Endodermal cell (in vitro differentiated cells): ENCODE measurements at regions not wholly inside any gene's neighbourhood (a gene's known extent, or its start where the extent isn't known, plus 50 kb on each side); places are given as distances from the start of the nearest gene placed in this dataset.
A peak's percentile ranks its signal among the peaks of the same experiment; 100 is the strongest.

ENCODE experiments used
- DNase-seq: peaks from one replicate; pipeline ENCODE4 v3.0.0-alpha.2; 2017
- H3K27ac ChIP-seq: 2 replicates; pipeline ENCODE4 v1.5.1; 2013; ENCODE audit warnings: mild to moderate bottlenecking, low read depth, low read length, moderate library complexity
- H3K27me3 ChIP-seq: 2 replicates; pipeline ENCODE4 v1.6.1; 2013; ENCODE audit warnings: mild to moderate bottlenecking, low read length, moderate library complexity; ENCODE audit not compliant: insufficient read depth, control insufficient read depth, poor library complexity, severe bottlenecking
- H3K36me3 ChIP-seq: 2 replicates; pipeline ENCODE4 v1.7.0; 2013; ENCODE audit warnings: mild to moderate bottlenecking, low read length, moderate library complexity; ENCODE audit not compliant: control insufficient read depth, insufficient read depth
- H3K4me1 ChIP-seq: one replicate; pipeline ENCODE4 v1.7.0; 2013; ENCODE audit warnings: low read length; ENCODE audit not compliant: control insufficient read depth, insufficient read depth
- H3K4me3 ChIP-seq: 2 replicates; pipeline ENCODE4 v1.5.1; 2013; ENCODE audit warnings: mild to moderate bottlenecking, low read length, moderate library complexity
- H3K9ac ChIP-seq: 2 replicates; pipeline ENCODE4 v1.6.1; 2013; ENCODE audit warnings: mild to moderate bottlenecking, low read length, moderate library complexity; ENCODE audit not compliant: poor library complexity, severe bottlenecking; ENCODE audit errors: extremely low read depth
- H3K9me3 ChIP-seq: 2 replicates; pipeline ENCODE4 v1.6.1; 2013; ENCODE audit warnings: mild to moderate bottlenecking, low read length, moderate library complexity; ENCODE audit not compliant: control insufficient read depth
- H3K27ac Mint-ChIP-seq: 2 replicates; pipeline ENCODE4 v1.8.0; 2020; ENCODE audit warnings: mixed read lengths
- H3K27me3 Mint-ChIP-seq: 2 replicates; pipeline ENCODE4 v1.8.0; 2021; ENCODE audit warnings: mild to moderate bottlenecking, mixed read lengths; ENCODE audit not compliant: insufficient read depth
- H3K36me3 Mint-ChIP-seq: 2 replicates; pipeline ENCODE4 v1.8.0; 2020; ENCODE audit warnings: low read depth, mixed read lengths
- H3K4me1 Mint-ChIP-seq: 2 replicates; pipeline ENCODE4 v1.8.0; 2020; ENCODE audit warnings: mixed read lengths
- H3K4me3 Mint-ChIP-seq: 2 replicates; pipeline ENCODE4 v1.8.0; 2020; ENCODE audit warnings: mild to moderate bottlenecking, moderate library complexity, mixed read lengths
- H3K9me3 Mint-ChIP-seq: 2 replicates; pipeline ENCODE4 v1.8.0; 2020; ENCODE audit warnings: mild to moderate bottlenecking, mixed read lengths
- WGBS, 2 experiments: methylation state at CpG; one replicate each; pipeline versions ENCODE4 v1.1.5 to v1.1.7; 2013; ENCODE audit warnings: missing lambda C conversion rate in 2 of 2, mixed read lengths in 1 of 2; ENCODE audit not compliant: insufficient coverage in 1 of 2, insufficient read length in 1 of 2; 5-methylcytosine and 5-hydroxymethylcytosine counted together
- TF ChIP-seq, protein P1 (sequence below): fragments of 200-600 bp; sonication (generic); conservative IDR thresholded peaks from 2 replicates; pipeline ENCODE4 v1.5.0; 2021; ENCODE audit warnings: antibody characterized with exemption, mild to moderate bottlenecking

DNA sequence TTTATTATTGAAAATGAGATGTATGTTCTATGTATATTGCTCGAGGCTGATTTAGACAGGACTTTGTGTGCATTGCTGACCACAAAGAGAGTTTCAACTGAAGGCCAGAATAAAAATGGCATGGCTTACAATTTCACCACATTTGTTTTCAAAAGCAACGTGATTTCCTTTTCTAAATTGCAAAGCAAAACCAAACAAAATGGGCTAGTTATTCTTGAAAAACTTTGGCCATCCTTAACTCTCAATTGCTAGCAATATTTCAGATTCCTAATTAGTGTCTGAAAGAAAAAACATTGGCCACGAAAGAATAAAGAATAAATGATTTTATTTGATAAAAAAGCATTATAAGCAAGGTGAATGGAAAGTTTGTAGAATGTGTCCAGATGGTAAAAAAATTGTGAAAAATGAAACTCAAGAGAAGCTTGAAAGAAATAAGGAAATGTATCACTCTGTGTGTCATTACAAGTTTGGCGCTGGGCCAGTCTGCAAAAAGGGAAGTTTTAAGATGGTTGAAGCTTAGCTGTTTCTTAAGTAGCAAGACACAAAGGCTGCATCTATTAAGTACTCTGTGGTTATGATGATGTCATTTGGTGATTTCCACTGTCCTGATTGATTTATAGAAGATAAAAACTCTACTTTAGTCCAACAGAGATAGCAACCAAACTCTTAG lies 89.2 kb upstream of the PRLR start:
- Histone ChIP-seq H3K4me3 (no peak overlapping the region), H3K9ac (no peak overlapping the region), H3K27me3 (no peaks in the 10 kb centered on the region), H3K36me3 (peaks cover 4% of the 10 kb centered on the region), H3K27ac (no peak overlapping the region), H3K9me3 (peaks cover 44% of the 10 kb centered on the region), H3K4me1 (peaks cover 8% of the 10 kb centered on the region)
- H3K36me3 Mint-ChIP-seq = no peaks in the 10 kb centered on the region
- no peak overlapping the region for H3K27ac Mint-ChIP-seq
- no peak for DNase-seq
- H3K4me1 Mint-ChIP-seq = peaks cover 6% of the 10 kb centered on the region
- peaks cover 14% of the 10 kb centered on the region for H3K9me3 Mint-ChIP-seq
- no peak overlapping the region for H3K4me3 Mint-ChIP-seq
- 95 to 100% methylated on average over 3 to 4 of the region's 4 CpGs for WGBS, 2 experiments
- TF ChIP-seq, protein P1, sequence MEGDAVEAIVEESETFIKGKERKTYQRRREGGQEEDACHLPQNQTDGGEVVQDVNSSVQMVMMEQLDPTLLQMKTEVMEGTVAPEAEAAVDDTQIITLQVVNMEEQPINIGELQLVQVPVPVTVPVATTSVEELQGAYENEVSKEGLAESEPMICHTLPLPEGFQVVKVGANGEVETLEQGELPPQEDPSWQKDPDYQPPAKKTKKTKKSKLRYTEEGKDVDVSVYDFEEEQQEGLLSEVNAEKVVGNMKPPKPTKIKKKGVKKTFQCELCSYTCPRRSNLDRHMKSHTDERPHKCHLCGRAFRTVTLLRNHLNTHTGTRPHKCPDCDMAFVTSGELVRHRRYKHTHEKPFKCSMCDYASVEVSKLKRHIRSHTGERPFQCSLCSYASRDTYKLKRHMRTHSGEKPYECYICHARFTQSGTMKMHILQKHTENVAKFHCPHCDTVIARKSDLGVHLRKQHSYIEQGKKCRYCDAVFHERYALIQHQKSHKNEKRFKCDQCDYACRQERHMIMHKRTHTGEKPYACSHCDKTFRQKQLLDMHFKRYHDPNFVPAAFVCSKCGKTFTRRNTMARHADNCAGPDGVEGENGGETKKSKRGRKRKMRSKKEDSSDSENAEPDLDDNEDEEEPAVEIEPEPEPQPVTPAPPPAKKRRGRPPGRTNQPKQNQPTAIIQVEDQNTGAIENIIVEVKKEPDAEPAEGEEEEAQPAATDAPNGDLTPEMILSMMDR = no peak
- H3K27me3 Mint-ChIP-seq = no peaks in the 10 kb centered on the region

DNA sequence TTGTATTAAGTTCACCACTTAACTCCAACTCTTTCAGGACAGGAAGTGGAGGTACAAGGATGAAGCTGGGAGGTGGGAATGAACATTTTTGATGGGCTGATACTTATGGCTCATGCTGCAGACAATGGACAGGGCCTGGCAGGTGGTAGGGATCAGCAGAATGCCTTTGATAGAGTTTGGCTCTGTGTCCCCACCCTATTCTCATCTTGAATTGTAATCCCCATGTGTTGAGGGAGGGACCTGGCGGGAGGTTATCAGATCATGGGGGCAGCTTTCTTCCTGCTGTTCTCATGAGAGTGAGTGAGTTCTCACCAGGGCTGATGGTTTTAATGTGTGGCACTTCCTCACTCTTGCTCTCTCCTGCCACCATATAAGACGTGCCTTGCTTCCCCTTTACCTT lies 87.3 kb upstream of the PRLR start:
- H3K4me1 ChIP-seq = peaks cover 8% of the 10 kb centered on the region
- peaks cover 6% of the 10 kb centered on the region for H3K4me1 Mint-ChIP-seq
- H3K27ac ChIP-seq = no peak overlapping the region
- H3K4me3 Mint-ChIP-seq = no peak overlapping the region
- TF ChIP-seq, protein P1 = no peak
- H3K36me3 Mint-ChIP-seq = no peaks in the 10 kb centered on the region
- H3K9me3 ChIP-seq = peaks cover 48% of the 10 kb centered on the region
- DNase-seq = peak; percentile 77
- 50 to 53% methylated on average over 2 of the region's 2 CpGs for WGBS, 2 experiments
- peak overlapping the region; percentile 9 for H3K9ac ChIP-seq
- H3K36me3 ChIP-seq = peaks cover 4% of the 10 kb centered on the region
- H3K9me3 Mint-ChIP-seq = peaks cover 14% of the 10 kb centered on the region
- peak overlapping the region; percentile 53 for H3K4me3 ChIP-seq
- H3K27me3 Mint-ChIP-seq = no peaks in the 10 kb centered on the region
- no peaks in the 10 kb centered on the region for H3K27me3 ChIP-seq
- peak overlapping the region; percentile 55 for H3K27ac Mint-ChIP-seq

DNA sequence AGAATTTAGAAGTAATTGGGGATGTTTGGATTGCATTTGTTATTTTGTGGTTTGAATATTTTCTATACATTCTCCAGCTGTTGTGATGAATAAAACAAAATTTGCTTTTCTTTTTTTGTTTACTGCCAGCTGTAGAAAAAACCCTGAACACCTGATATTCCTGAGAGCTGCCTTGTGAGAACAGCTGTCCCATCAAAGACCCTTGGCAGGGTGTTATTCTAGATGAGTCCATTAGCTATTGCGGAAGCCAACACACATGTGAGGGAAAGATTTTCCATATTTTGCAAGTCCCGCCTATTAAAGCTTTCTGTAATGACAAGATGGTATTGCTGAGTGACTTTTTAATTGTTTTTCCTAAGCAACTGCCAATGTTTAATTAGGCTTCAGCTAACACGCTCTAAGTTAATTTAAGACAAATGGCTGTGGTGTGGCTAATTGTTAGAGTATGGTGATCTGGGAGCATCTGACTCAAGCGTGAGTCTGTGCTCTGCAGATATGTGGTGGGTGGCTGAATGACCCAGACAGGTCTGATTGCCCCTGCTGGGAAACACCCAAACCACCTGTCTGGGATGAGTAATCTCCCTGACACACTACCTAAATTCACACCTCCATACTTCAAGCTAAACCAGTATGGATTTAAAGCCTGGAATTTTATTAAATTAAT lies 86.5 kb upstream of the PRLR start:
- H3K27ac Mint-ChIP-seq = no peak overlapping the region
- Histone ChIP-seq H3K27me3 (no peaks in the 10 kb centered on the region), H3K4me3 (peak overlapping the region; percentile 61), H3K9ac (no peak overlapping the region), H3K9me3 (peaks cover 48% of the 10 kb centered on the region), H3K4me1 (peaks cover 8% of the 10 kb centered on the region), H3K36me3 (peaks cover 4% of the 10 kb centered on the region), H3K27ac (no peak overlapping the region)
- no peaks in the 10 kb centered on the region for H3K36me3 Mint-ChIP-seq
- DNase-seq = no peak
- no peak overlapping the region for H3K4me3 Mint-ChIP-seq
- H3K27me3 Mint-ChIP-seq = no peaks in the 10 kb centered on the region
- H3K4me1 Mint-ChIP-seq = peaks cover 6% of the 10 kb centered on the region
- WGBS, 2 experiments = 88 to 90% methylated on average over 2 to 4 of the region's 4 CpGs
- peaks cover 14% of the 10 kb centered on the region for H3K9me3 Mint-ChIP-seq
- TF ChIP-seq, protein P1 = no peak
